ENCODE measurements at regions not wholly inside any gene's neighbourhood (a gene's known extent, or its start where the extent isn't known, plus 50 kb on each side); places are given as distances from the start of the nearest gene placed in this dataset.

DNA sequence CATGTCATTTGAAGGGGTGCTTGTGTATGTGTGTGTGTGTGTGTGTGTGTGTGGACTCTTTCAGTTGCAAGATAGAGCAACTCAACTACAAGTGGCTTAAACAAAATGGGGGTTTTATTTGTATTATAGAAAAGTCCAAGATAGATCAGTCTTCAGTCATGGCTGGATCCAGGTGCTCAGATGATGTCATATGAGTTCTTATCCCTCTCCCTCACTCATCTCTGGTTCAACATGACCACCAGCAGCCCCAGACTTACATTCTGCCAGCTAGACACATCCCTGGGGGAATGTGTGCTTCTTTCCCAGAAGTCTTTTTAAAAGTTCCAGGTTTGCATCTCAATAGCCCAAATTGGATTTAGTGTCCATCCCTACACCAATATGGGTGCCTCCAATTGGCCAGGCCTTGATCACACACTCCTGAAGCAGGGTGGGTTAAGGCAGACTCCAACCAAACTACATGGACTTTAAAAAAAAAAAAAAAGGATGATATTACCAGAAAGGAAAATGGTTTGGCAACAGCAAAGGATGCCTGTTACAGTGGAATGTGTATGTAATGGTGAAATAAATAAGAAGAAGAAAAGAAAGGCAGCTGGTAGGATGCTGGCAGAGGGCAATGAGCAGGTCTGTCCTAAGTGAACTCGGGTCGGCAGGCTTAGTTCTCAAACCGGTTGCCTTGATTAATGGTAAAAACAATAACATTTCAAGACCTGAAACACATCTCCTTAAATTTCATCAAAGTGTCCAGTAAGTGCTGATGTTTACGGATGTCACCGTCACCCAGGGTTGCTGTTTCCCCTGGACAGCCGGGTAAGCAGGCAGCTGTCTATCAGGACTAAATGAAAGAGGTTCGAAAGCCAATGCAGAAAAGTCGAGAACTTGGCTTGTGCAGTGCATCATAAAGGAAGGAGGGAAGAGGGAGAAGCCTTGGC is 107.7 kb downstream of the SMIM20 start:
- Histone ChIP-seq H3K27me3 (ENCODE audit: insufficient read depth, low read length) (no peaks in the 10 kb centered on the region), H3K4me1 (ENCODE audit: insufficient read depth, low read length) (peaks cover 44% of the 10 kb centered on the region), H3K27ac (ENCODE audit: low read depth, low read length) (peak overlapping the region; percentile 90), H3K4me3 (ENCODE audit: insufficient read depth, low read length) (peak overlapping the region; percentile 32), H3K36me3 (ENCODE audit: insufficient read depth, low read length) (no peaks in the 10 kb centered on the region), H3K79me2 (ENCODE audit: insufficient read depth, low read length) (no peaks in the 10 kb centered on the region), H2AFZ (ENCODE audit: low read length) (no peak overlapping the region), H4K20me1 (ENCODE audit: insufficient read depth, low read length) (no peaks in the 10 kb centered on the region), H3K9me3 (ENCODE audit: low read depth, low read length) (no peaks in the 10 kb centered on the region), H3K4me2 (ENCODE audit: insufficient read depth, low read length) (peak overlapping the region; percentile 70)
- TF ChIP-seq, protein P1, sequence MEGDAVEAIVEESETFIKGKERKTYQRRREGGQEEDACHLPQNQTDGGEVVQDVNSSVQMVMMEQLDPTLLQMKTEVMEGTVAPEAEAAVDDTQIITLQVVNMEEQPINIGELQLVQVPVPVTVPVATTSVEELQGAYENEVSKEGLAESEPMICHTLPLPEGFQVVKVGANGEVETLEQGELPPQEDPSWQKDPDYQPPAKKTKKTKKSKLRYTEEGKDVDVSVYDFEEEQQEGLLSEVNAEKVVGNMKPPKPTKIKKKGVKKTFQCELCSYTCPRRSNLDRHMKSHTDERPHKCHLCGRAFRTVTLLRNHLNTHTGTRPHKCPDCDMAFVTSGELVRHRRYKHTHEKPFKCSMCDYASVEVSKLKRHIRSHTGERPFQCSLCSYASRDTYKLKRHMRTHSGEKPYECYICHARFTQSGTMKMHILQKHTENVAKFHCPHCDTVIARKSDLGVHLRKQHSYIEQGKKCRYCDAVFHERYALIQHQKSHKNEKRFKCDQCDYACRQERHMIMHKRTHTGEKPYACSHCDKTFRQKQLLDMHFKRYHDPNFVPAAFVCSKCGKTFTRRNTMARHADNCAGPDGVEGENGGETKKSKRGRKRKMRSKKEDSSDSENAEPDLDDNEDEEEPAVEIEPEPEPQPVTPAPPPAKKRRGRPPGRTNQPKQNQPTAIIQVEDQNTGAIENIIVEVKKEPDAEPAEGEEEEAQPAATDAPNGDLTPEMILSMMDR (IDR thresholded peaks at IDR 0.05; ENCODE audit: extremely low read depth, low read depth, low read length) = no peak
- DNase-seq (ENCODE audit: insufficient read length, low spot score, missing footprints) = no peak

DNA sequence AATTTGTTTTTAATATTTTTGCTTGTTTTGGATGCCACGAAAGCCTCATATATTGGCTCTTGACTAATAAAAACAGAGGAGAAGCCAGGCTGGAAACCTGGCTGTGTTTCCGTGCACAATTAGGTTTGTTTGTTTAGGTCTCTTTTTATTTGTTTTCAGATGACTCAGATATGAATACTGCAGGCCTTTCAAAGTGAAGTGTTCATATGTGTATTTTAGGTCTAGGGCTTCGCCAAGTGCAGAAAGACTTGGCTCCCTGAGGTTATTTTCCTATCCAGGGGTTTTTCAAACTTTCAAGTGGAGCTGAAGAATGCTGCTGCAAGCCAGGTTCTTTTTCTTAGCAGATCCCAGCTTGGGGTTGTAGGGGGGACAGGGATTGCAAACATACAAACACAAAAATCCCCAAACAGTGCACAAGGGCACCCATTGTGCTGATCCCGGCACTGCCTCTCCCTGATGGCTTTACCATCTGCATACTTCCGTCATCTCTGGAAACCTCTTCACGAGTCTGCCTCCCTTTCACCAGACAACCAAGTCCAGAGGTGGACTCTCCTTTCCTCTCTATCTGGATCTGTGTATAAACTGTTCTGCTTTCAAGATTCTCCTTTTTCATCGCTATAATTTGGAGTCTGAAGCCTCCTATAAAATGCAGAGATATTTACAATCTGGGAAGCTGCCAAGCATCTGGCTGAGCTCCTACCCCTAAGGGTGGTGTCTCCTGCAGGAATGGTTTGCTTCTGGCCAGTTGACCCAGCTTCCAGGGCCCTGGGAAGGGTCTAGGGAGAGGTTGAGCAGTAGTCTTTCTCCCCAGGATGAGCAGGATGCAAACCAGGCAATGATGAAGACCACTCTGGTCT is 108.6 kb downstream of the SMIM20 start:
- Histone ChIP-seq H3K4me3 (ENCODE audit: insufficient read depth, low read length) (peak overlapping the region; percentile 38), H4K20me1 (ENCODE audit: insufficient read depth, low read length) (no peaks in the 10 kb centered on the region), H3K4me2 (ENCODE audit: insufficient read depth, low read length) (peak overlapping the region; percentile 70), H3K9me3 (ENCODE audit: low read depth, low read length) (no peaks in the 10 kb centered on the region), H3K4me1 (ENCODE audit: insufficient read depth, low read length) (peaks cover 41% of the 10 kb centered on the region), H3K27me3 (ENCODE audit: insufficient read depth, low read length) (no peaks in the 10 kb centered on the region), H3K27ac (ENCODE audit: low read depth, low read length) (peak overlapping the region; percentile 90), H2AFZ (ENCODE audit: low read length) (no peak overlapping the region), H3K79me2 (ENCODE audit: insufficient read depth, low read length) (no peaks in the 10 kb centered on the region), H3K36me3 (ENCODE audit: insufficient read depth, low read length) (no peaks in the 10 kb centered on the region)
- DNase-seq (ENCODE audit: insufficient read length, low spot score, missing footprints) = peak; percentile 93
- TF ChIP-seq, protein P1 (IDR thresholded peaks at IDR 0.05; ENCODE audit: extremely low read depth, low read depth, low read length) = no peak

- no peaks in the 10 kb centered on the region for H3K27me3 ChIP-seq (ENCODE audit: insufficient read depth, low read length)
- DNase-seq (ENCODE audit: insufficient read length, low spot score, missing footprints) = peak; percentile 49
- no peaks in the 10 kb centered on the region for H3K79me2 ChIP-seq (ENCODE audit: insufficient read depth, low read length)
- no peaks in the 10 kb centered on the region for H4K20me1 ChIP-seq (ENCODE audit: insufficient read depth, low read length)
- peak overlapping the region; percentile 90 for H3K27ac ChIP-seq (ENCODE audit: low read depth, low read length)
- H3K36me3 ChIP-seq (ENCODE audit: insufficient read depth, low read length) = no peaks in the 10 kb centered on the region
- no peaks in the 10 kb centered on the region for H3K9me3 ChIP-seq (ENCODE audit: low read depth, low read length)
- no peak overlapping the region for H2AFZ ChIP-seq (ENCODE audit: low read length)
- H3K4me3 ChIP-seq (ENCODE audit: insufficient read depth, low read length) = peak overlapping the region; percentile 38
- H3K4me1 ChIP-seq (ENCODE audit: insufficient read depth, low read length) = peaks cover 40% of the 10 kb centered on the region
- H3K4me2 ChIP-seq (ENCODE audit: insufficient read depth, low read length) = peak overlapping the region; percentile 70
- TF ChIP-seq, protein P1 (IDR thresholded peaks at IDR 0.05; ENCODE audit: extremely low read depth, low read depth, low read length) = no peak
These were observed 109.4 kb downstream of the SMIM20 start for GRCh38 chr4:26023203-26023972.
